ENCODE measurements at regions not wholly inside any gene's neighbourhood (a gene's known extent, or its start where the extent isn't known, plus 50 kb on each side); places are given as distances from the start of the nearest gene placed in this dataset.
"Not testable (repeated sequence)": the region's sequence is repeated elsewhere in the genome, so short reads cannot be mapped to it uniquely, and the experiment has no call there.

GRCh38 chr5:77909237-77909636, 133.1 kb upstream of the TBCA start:
- DNase-seq (ENCODE audit: low spot score) = no peak

- DNase-seq (ENCODE audit: low spot score) = no peak
Measured at GRCh38 chr5:77908787-77909186, 132.6 kb upstream of the TBCA start.

- DNase-seq (ENCODE audit: low spot score) = no peak
Measured at GRCh38 chr5:77907786-77908185, 131.6 kb upstream of the TBCA start.

- no peak for DNase-seq (ENCODE audit: low spot score)
Measured at GRCh38 chr5:77906806-77907205, 130.7 kb upstream of the TBCA start.

GRCh38 chr5:77904362-77904761, 128.2 kb upstream of the TBCA start:
- DNase-seq (ENCODE audit: low spot score) = no peak

GRCh38 chr5:77900691-77901090, 124.6 kb upstream of the TBCA start:
- DNase-seq (ENCODE audit: low spot score) = no peak

- DNase-seq (ENCODE audit: low spot score) = no peak
Measured at GRCh38 chr5:77898385-77898784, 122.2 kb upstream of the TBCA start.

GRCh38 chr5:77896338-77896737, 120.2 kb upstream of the TBCA start:
- DNase-seq (ENCODE audit: low spot score) = no peak

GRCh38 chr5:77894103-77894502, 118.0 kb upstream of the TBCA start:
- not testable (repeated sequence) for DNase-seq (ENCODE audit: low spot score)

- no peak for DNase-seq (ENCODE audit: low spot score)
Measured at GRCh38 chr5:77893225-77893860, 117.2 kb upstream of the TBCA start.

- DNase-seq (ENCODE audit: low spot score) = no peak
Measured at GRCh38 chr5:77892061-77893010, 116.2 kb upstream of the TBCA start.

GRCh38 chr5:77885519-77885918, 109.4 kb upstream of the TBCA start:
- no peak for DNase-seq (ENCODE audit: low spot score)

GRCh38 chr5:77882670-77883257, 106.6 kb upstream of the TBCA start:
- no peak for DNase-seq (ENCODE audit: low spot score)

GRCh38 chr5:77881528-77881927, 105.4 kb upstream of the TBCA start:
- no peak for DNase-seq (ENCODE audit: low spot score)

- no peak for DNase-seq (ENCODE audit: low spot score)
Measured at GRCh38 chr5:77877516-77878355, 101.6 kb upstream of the TBCA start.

- DNase-seq (ENCODE audit: low spot score) = no peak
Measured at GRCh38 chr5:77876862-77877502, 100.8 kb upstream of the TBCA start.

- DNase-seq (ENCODE audit: low spot score) = no peak
Measured at GRCh38 chr5:77876316-77876715, 100.2 kb upstream of the TBCA start.

- DNase-seq (ENCODE audit: low spot score) = no peak
Measured at GRCh38 chr5:77874691-77875090, 98.6 kb upstream of the TBCA start.

- no peak for DNase-seq (ENCODE audit: low spot score)
Measured at GRCh38 chr5:77873239-77873638, 97.1 kb upstream of the TBCA start.

GRCh38 chr5:77871946-77872345, 95.8 kb upstream of the TBCA start:
- no peak for DNase-seq (ENCODE audit: low spot score)

- DNase-seq (ENCODE audit: low spot score) = no peak
Measured at GRCh38 chr5:77871016-77871415, 94.9 kb upstream of the TBCA start.

All from ecto neural progenitor cell (in vitro differentiated cells).